ENCODE measurements at regions not wholly inside any gene's neighbourhood (a gene's known extent, or its start where the extent isn't known, plus 50 kb on each side); places are given as distances from the start of the nearest gene placed in this dataset.
"Not testable (repeated sequence)": the region's sequence is repeated elsewhere in the genome, so short reads cannot be mapped to it uniquely, and the experiment has no call there.

DNA sequence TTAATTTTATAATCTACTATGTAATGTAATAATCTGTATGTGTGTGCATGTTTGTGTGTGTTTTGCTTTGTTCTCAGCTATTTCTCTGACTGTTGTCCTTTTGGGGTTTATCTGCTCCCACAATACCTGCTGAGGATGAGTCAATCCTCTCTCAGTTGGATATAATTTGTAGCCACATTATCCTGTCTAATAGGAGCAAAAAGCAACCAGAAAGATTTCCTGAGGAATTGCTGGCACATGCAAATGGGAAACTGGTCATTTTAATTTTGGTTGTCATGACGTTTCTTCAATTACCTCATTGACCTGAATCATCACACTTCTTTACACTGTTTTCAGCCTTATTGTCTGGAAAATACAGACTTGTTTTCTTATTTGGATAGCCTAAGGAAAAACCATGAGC is 488.4 kb downstream of the KLF5 start:
- DNase-seq, result no peak

DNA sequence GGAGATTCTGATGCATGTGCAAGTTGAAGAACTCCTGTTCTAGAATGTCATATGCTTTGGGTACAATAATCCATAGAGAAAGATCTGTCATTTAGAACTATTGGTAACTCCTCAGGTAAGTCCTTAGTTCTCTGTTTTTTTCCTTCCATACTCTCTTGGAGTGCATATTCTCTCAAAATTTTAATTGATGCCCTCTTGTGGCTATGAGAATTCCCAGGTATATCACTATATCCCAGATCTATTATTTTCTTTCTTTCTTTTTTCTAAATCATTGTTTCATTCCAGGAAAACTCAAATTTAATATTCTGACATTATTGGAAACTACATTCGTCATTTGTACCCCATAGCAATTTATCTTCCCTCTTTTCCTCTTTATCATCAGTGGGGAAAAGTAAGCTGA is 485.4 kb downstream of the KLF5 start:
- no peak for DNase-seq

DNA sequence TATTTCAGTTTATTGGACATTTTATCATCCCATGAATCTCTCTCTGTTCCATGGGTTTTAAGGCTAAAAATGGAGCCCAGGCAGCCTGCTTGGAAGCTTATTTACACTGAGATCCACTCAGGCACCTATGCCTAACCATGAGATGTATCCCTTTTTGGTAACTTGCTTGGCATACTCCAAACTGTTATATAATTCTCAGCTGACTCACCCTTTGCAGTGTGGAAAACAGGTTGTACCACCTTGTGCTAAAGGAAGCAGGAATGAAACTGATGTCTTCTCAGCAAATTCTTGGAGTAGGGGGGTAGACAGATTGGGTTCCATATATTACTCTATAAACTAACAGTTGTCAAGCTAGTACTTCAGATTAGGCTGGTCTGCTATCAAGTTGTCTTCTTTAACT is 483.6 kb downstream of the KLF5 start:
- DNase-seq, result no peak

DNA sequence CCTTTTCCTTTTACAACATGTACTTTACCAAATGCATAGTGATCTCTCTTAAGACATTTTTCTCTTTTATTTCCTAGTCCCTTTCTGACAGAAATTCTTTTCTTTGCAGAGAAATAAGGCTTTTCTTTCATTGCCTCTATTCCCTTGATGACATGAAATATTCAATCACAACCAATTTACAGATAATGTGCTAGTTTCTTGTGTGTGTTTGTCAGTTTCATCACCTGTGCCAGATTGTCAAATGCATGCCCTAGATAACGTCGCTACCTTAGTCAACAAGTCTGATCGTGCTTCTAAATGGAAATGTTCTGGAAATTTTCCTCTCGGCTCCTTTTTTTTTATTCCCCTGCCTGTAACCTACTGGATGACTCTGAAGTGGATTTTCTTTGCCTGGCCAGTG is 478.1 kb downstream of the KLF5 start:
- DNase-seq, result no peak

DNA sequence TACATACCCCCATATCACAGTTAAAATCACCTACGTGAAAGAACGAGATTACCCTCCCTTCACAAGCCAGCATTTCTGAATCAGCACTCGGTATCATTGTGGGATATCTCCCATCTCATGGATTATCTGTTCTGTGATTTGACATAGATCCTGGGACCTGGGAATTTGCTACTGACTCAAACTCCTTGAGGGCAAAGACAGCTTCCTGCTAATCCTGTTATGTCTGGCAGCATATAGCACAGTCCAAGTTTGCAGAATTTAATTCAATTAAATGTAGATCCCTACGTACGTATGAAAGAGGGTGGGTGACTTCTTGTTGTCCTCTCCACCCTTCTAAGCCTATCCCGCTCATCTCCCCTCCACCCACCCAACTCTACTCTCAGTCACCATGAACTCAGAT is 476.5 kb downstream of the KLF5 start:
- DNase-seq, result no peak

DNA sequence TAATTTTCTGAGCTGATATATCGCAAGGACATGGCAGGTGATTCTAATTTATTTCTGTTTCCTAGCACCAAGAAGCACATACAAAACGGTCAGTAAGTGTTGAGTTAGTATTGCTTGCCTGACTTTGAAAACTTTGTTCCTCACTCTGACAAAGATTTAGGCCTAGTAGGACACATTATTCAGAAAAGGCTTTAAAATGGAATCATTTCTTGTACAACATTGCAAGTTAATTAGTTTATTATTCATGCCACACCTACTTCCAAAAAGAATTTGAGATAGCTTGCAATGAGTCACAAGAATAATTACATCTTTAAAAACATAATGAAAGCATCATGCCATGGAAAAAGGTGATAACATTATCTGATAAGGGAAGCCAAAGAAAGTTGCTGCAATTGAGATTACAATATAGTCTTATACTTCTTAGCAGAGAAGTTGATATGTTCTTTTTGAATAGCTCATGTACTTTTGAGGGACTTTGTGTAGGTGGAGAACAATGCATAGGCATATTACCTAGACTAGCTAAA is 474.2 kb downstream of the KLF5 start:
- DNase-seq, result no peak

DNA sequence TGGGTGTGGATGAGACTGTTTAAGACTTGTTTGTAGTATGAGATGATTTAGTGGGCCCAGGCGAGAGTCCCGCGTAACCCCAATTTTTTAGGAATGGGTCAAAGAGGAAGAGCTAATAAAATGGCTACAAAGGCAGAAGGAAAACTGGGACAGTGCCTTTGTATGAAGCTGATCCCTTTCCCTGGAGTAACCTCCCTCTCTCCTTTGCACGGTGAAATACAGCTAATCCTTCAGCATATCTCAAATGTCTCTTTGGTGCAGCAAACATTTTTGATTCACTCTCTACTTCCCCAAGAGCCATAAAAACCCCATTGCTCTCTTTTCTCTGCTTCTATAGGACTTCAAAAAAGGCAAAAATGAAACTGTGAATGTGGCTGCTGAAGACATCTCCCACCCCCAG is 473.8 kb downstream of the KLF5 start:
- no peak for DNase-seq

DNA sequence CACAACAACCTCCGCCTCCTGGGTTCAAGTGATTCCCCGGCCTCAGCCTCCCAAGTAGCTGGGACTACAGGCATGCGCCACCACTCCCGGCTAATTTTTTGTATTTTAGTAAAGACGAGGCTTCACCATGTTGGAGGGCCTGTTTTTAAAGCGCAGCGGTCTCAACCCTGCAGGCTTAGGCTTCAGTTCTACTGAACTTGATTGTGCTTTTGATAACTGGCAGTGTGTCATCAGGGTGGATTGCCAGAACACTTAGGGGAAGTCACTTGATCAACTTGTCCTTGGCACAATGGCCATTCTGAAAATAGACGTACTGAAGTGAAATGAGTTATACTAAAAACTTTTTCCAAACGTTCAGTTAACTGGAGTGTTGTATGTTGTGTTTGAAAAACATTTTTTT is 472.2 kb downstream of the KLF5 start:
- no peak for DNase-seq

DNA sequence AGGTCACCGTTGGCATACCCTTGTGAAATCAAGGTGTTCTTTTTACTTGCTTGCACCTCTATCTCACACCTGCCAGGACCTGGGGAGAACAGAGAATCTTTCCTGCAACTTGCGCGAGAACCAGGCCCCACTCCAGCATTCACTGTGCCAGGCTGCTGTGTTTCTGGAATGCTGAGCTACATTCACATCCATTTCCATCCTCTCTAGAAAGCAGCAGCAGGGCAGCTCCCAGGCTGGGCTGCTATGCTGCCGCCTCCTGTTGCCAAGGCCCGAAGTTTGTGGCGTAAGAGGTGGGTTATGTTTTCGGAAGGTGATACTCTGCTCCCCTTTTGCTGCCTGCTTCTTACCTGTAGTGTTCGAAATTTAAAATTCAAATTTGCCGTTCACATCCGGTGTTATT is 464.1 kb downstream of the KLF5 start:
- no peak for DNase-seq

DNA sequence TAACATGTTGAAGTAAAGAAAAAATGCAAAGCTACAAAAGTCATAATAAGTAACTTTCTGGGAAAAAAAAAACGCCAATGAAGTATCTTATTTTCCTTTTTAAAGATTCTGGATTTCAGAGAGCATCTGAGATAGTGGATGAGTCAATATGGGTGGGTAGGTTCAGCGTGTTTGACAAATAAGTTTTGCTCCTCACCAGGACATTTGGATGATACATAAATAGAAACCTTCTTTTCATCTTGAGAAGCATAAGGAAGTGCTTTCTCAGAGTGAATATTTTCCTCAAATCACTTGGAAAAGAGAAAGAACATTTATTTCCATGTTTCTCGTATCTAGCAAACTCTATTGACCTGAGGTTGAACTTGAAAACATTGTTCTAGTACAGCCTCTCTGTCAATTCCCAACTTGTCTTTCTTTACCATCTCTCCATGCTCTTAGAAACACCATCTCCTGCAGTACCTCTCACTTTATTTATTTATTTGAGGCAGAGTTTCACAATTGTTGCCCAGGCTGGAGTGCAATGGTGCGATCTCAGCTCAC is 463.2 kb downstream of the KLF5 start:
- DNase-seq, result no peak

DNA sequence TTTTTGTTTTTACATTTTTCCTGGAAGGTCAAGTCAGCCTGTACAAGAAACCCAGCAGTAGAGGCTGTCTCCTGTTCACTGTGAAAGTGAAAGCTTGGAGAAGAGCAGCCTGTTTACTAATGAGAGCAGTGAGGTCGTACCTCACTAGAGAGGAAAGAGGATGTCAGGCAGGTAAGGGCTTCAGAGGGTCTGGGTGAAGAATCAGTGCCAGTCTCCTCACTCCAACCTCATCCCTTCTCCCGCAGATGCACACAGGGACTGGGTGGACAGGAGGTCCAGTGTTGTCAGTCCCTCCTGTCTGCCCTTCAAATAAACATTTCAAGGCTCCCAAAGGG is 462.5 kb downstream of the KLF5 start:
- DNase-seq, result no peak

DNA sequence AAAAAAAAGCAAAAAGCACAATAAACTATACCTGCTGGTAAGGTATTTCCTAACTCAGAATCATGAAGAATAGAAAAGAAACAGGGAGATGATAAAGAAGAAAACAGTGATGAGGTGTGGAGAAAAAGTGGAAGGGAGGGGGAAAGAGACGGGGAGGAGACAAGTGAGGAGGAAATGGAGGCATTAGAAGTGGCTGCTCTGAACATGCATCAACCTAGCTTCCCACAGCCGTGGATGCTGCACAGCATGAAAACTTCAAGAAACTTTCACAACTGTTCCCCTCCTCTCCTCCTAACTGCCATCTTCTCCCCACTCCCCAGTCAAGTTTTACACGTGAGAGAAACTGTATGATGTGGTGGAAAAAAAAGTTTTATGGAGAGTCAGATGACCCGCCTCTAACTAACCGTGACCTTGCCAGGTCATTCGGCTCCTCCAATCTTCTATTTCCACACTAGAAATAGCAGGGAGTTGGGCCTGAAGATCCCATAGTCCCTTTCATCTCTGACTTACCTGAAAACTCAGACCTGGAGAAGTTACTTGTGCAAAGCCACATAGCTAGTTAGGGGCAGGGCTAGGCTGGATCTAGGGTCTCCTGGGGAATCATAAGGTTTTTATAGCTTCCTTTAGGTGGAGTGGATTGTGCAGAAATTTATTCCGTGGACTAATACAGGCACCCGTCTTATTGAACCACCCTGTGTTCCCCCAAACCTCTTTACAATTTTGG is 461.9 kb downstream of the KLF5 start:
- no peak for DNase-seq

DNA sequence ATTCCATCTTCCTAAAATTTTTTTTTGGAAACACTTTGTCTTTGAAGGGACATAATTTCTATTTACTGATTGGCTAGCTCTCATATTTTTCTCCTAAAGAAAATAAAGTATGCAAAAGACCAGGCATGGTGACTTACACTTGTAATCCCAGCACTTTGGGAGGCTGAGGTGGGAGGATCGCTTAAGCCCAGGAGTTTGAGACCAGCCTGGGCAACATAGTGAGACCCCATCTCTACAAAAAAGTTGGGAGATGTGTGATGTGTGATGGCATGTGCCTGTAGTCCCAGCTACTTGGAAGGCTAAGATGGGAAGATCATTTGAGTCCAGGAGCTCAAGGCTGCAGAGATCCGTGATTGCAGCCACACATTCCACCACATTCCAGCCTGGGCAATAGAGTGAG is 461.3 kb downstream of the KLF5 start:
- DNase-seq, result not testable (repeated sequence)

DNA sequence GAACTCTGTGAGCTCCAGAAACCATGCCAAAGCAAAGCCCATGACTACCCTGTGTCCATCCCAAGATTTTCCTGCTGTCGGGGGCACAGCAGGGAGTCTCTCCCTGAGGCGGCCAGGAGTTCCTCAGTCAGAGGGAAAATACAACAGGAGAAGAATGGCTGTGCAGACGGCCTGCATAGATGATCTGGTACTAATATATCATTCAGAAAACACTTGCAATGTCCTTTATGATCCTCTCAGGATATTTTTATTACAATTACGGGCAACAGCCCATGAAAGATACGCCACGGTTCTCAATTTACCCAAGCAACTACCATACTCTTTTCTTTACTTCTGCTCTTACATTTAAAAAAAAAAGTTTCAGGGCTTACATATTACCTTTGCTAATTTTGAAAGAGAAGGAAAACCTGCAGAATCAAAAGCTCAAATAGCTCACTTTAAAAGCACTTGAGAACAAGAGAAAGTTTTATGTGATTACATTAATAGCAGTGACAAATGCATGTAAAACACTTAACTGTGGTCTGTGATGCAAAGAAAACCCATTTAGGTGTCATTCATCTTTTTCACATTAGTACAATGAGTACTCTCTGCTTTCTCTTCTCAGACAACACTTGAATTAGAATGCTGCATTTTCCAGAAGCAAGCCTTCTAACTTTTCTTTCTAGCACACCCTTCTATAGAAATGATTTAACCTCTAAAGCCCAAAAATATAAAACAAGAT is 460.8 kb downstream of the KLF5 start:
- no peak for DNase-seq

DNA sequence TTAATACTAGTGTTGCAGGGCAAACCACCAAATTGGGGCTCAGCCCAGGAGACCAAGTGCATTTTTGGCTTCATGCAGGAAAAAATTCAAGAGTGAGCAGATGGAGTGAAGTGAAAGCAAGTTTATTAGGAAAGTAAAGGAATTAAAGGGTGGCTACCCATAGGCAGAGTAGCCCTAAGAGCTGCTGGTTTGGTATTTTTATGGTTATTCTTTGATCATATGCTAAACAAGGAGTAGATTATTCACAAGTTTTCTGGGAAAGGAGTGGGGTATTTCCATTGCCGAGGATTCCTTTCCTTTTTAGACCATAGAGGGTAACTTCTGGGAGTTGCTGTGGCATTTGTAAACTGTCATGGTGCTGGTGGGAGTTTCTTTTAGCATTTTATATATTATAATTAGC is 459.0 kb downstream of the KLF5 start:
- no peak for DNase-seq

DNA sequence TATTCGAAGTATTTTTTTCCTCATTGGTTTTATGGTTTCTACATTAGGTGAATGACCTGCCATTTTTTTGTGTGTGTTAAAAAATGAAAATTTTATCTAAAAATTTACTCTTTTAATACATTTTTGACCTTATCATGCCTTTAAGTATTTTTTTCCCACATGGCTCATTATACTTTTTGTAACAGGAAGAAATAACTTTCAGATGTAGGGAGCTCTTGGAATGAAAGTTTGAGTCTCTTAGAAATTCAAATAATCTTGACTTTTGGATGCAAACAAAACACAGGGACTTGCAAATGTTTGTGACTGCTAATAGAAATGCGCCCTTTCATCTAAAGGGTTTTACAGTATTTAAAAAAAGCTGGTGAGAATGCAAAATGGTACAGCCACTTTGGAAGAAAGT is 457.9 kb downstream of the KLF5 start:
- no peak for DNase-seq

DNA sequence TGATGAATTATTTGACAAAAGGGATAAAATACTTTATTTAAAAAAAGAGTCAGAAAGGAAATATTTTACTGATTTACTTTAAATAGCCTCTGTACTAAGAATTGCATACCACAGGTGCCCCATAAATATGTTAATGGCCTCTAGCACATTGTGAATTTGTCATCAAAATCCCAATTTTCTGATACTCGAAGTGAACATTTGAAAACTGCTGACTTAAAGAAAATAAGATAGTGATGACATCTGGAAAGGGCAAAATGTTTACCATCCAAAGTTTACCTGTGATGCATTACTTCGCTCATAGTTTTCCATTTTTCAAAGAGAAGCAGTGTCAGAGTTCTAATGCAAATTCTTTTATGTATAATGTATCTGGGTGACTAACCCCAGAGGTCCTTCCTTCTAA is 455.4 kb downstream of the KLF5 start:
- no peak for DNase-seq

DNA sequence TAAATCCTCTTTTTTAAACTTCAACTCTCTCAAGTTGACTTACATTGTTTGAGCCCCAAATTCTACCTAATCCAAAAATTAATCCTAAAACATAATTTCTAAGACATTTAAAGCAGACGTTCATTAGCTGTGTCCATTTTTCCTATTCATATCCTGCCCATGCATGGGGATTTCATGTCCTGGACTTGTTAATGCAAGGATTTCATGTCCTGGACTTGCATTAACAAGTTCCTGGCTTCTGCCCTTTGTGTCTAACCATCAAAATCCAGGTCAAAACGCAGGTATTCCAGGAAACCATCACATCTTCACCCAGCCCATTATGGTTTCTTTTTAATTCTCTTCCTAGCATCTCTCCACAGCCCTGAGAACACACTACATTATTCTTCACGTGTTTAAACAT is 454.9 kb downstream of the KLF5 start:
- no peak for DNase-seq

DNA sequence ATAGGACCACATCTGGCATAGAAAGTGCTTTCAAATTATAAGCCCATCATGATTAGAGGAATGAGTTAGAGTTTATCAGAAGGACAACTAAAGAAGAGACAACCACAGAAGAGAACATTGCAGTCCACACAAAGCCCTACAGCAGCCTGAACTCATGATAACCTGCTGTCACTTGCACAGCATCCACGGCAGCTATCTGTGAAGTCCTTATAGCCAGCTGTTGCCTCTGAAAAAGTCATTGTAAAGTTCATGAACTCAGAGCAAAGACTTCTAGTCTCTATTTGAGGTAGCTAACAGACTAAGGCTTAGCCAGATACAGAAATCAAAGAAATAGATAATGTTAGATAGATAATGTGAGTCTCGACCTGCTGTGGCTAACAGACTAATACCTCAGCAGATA is 450.0 kb downstream of the KLF5 start:
- no peak for DNase-seq

DNA sequence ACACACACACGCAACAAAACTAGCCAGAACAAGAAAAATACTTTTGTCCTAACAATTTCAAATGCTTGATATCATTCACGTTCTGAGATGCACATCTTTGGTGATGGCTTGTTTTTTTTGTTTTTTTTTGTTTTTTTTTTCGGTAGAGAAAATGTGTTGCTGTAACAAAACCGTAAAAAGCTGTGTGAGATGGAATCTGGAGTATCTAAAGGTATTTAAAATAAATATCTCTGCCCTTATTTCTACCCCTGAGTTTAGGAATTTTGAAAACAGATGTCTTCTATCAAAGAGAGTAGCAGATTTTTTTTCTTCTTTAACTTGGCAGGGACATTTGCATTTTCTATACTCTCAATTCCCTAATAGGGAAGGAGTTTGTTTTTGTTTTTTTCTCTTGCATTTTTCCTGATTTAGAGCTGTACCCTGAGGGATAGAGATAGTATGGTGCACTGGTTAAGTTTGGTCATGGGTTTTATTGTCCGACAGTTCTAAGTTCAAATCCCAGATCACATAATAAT is 446.6 kb downstream of the KLF5 start:
- DNase-seq, result no peak

DNA sequence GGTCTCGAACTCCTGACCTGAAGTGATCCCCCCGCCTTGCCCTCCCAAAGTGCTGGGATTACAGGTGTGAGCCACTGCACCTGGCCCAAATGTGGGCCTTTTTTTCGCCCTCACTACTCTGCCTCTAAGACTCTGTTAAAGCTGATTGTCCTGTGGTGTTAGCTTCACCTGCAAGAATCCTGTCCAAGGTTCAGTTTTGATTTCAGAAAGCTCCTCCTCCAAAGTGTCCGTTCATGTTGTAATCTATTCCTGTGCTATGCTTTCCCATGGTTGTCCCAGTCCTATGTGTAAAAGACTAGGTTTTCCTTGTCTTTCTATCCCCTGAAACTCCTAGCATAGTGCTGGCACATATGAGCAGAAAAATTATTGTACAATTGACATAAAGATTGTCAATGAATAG is 440.9 kb downstream of the KLF5 start:
- DNase-seq, result no peak

DNA sequence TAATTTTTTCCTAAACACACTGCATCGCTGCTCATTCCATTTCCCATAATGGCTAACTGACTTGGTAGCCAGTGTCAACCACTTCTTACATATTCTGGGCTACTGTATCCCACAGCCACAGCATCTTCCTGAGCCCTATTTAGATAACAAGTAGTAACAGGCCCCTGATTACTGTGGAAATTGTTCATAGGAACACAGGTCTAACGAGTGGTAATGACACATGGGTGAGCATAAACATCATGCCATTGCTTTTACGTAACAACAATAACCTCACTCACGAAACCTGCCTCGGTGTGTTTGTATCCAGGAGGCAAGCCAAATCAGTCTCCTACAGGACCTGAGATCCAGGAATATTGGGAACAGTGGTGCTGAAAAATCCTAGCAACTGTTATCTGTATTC is 438.6 kb downstream of the KLF5 start:
- no peak for DNase-seq

DNA sequence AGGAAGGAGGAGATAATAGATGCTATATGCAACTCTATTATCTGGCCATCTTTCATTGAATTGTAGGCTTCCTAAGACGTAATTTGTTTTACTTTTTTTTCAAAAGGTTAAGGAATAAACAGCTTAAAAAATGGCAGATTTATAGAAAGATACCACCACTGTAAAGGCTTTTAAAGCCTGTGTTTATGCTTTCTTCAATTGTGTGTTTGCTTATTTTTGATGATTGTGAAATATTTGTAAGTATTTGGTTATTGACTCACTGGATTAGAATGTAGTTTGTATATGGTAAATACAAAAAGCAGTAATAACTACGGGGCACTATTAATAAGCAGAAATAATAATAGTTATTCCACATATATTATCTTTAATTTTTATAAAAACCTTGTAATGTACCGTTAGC is 437.9 kb downstream of the KLF5 start:
- no peak for DNase-seq

DNA sequence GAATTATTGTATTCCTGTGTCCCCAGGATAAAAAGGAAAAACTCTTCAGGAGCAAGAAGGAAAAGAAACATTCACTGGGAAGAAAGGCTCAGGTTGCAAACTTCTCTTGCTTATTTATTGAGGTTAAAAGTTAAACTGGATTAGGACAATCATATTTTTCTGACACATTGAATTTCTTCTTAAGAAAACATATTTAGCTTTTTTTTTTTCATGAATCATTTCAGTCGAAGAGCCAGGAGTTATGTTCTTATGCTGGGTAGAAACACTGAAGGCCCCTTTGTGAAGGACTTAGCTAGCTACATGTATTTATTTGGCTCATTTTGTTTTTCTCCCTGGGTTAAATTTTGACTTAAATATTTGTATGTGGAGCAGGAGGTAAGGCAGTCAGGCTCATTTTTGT is 434.0 kb downstream of the KLF5 start:
- no peak for DNase-seq
